Activated gamma-delta T cell treated with anti-CD3 and anti-CD28 coated beads, Interleukin-2, amount 50 U/mL, for 16 hours (primary cell): ENCODE measurements at regions not wholly inside any gene's neighbourhood (a gene's known extent, or its start where the extent isn't known, plus 50 kb on each side); places are given as distances from the start of the nearest gene placed in this dataset.
"Not testable (repeated sequence)": the region's sequence is repeated elsewhere in the genome, so short reads cannot be mapped to it uniquely, and the experiment has no call there.

Source experiments
- DNase-seq: peaks from one replicate; pipeline ENCODE4 v3.0.0-alpha.2; 2020; ENCODE audit warnings: low read depth

GRCh38 chrX:55142206-55142918 lies 53.5 kb downstream of the PAGE2 start:
- no peak for DNase-seq

GRCh38 chrX:55142919-55143310 lies 54.1 kb downstream of the PAGE2 start:
- no peak for DNase-seq

GRCh38 chrX:55143621-55144020 lies 54.8 kb downstream of the PAGE2 start:
- no peak for DNase-seq

- DNase-seq = no peak
Measured at GRCh38 chrX:55144697-55145096, 55.9 kb downstream of the PAGE2 start.

GRCh38 chrX:55149242-55149641 lies 60.4 kb downstream of the PAGE2 start:
- DNase-seq = no peak

GRCh38 chrX:55151199-55151598 lies 62.4 kb downstream of the PAGE2 start:
- no peak for DNase-seq

GRCh38 chrX:55159551-55159950 lies 60.6 kb upstream of the PAGE5 start:
- no peak for DNase-seq

- DNase-seq = peak; percentile 79
Measured at GRCh38 chrX:55160685-55161552, 59.2 kb upstream of the PAGE5 start.

- no peak for DNase-seq
Measured at GRCh38 chrX:55161581-55161980, 58.6 kb upstream of the PAGE5 start.

GRCh38 chrX:55163171-55163570 lies 57.0 kb upstream of the PAGE5 start:
- DNase-seq = no peak

- DNase-seq = not testable (repeated sequence)
Measured at GRCh38 chrX:55165026-55165425, 55.1 kb upstream of the PAGE5 start.

- DNase-seq = no peak
Measured at GRCh38 chrX:55167124-55167803, 52.9 kb upstream of the PAGE5 start.

GRCh38 chrX:55167901-55168300 lies 52.2 kb upstream of the PAGE5 start:
- DNase-seq = no peak

GRCh38 chrX:55169782-55170181 lies 50.4 kb upstream of the PAGE5 start:
- DNase-seq = no peak
